Medulla oblongata (tissue), 1 donor: ENCODE measurements at regions not wholly inside any gene's neighbourhood (a gene's known extent, or its start where the extent isn't known, plus 50 kb on each side); places are given as distances from the start of the nearest gene placed in this dataset.
"Not testable (repeated sequence)": the region's sequence is repeated elsewhere in the genome, so short reads cannot be mapped to it uniquely, and the experiment has no call there.

Source experiments
- DNase-seq: peaks from one replicate; pipeline ENCODE4 v3.0.0-alpha.2; 2015; ENCODE audit errors: extremely low spot score

- DNase-seq = no peak
These were observed 216.7 kb upstream of the NPVF start for GRCh38 chr7:25444991-25445390.

- no peak for DNase-seq
These were observed 220.0 kb upstream of the NPVF start for GRCh38 chr7:25448301-25448700.

GRCh38 chr7:25454020-25454419, 225.7 kb upstream of the NPVF start:
- DNase-seq = no peak

GRCh38 chr7:25454562-25455041, 226.3 kb upstream of the NPVF start:
- no peak for DNase-seq

- no peak for DNase-seq
These were observed 227.5 kb upstream of the NPVF start for GRCh38 chr7:25455683-25456251.

- peak; percentile 7 for DNase-seq
These were observed 228.3 kb upstream of the NPVF start for GRCh38 chr7:25456467-25457171.

- DNase-seq = no peak
These were observed 230.8 kb upstream of the NPVF start for GRCh38 chr7:25459057-25459456.

- no peak for DNase-seq
These were observed 232.1 kb upstream of the NPVF start for GRCh38 chr7:25460433-25460832.

GRCh38 chr7:25469669-25470068, 241.4 kb upstream of the NPVF start:
- no peak for DNase-seq

GRCh38 chr7:25476863-25477499, 248.7 kb upstream of the NPVF start:
- no peak for DNase-seq

- not testable (repeated sequence) for DNase-seq
These were observed 249.9 kb upstream of the NPVF start for GRCh38 chr7:25478221-25478620.

- no peak for DNase-seq
These were observed 250.6 kb upstream of the NPVF start for GRCh38 chr7:25478925-25479324.

- no peak for DNase-seq
These were observed 253.6 kb upstream of the NPVF start for GRCh38 chr7:25481891-25482290.

- no peak for DNase-seq
These were observed 254.3 kb upstream of the NPVF start for GRCh38 chr7:25482631-25483030.

GRCh38 chr7:25485026-25485425, 256.7 kb upstream of the NPVF start:
- no peak for DNase-seq

GRCh38 chr7:25486656-25487055, 258.4 kb upstream of the NPVF start:
- no peak for DNase-seq

GRCh38 chr7:25493805-25494366, 265.6 kb upstream of the NPVF start:
- no peak for DNase-seq

- no peak for DNase-seq
These were observed 266.6 kb upstream of the NPVF start for GRCh38 chr7:25494896-25495295.

GRCh38 chr7:25495342-25496250, 267.3 kb upstream of the NPVF start:
- DNase-seq = peak; percentile 20

GRCh38 chr7:25496476-25497368, 268.4 kb upstream of the NPVF start:
- peak; percentile 66 for DNase-seq
